Neural cell (in vitro differentiated cells): ENCODE measurements at regions not wholly inside any gene's neighbourhood (a gene's known extent, or its start where the extent isn't known, plus 50 kb on each side); places are given as distances from the start of the nearest gene placed in this dataset.

Experiments used
- H2AFZ ChIP-seq: fragments of 200-600, 300-800 bp; sonication (generic), shearing (Covaris generic); 2 replicates; pipeline ENCODE4 v1.6.0; 2014; ENCODE audit warnings: low read depth, mild to moderate bottlenecking, antibody characterized with exemption, low read length, moderate library complexity
- H3F3A ChIP-seq: fragments of 200-600 bp; shearing (Covaris generic); 2 replicates; pipeline ENCODE4 v1.6.1; 2016; ENCODE audit warnings: mild to moderate bottlenecking, moderate library complexity, mixed read lengths, antibody characterized with exemption, low read length; ENCODE audit not compliant: insufficient read depth, poor library complexity, severe bottlenecking
- H3K27ac ChIP-seq: fragments of 200-600, 300-800 bp; sonication (generic), shearing (Covaris generic); 2 replicates; pipeline ENCODE4 v1.5.1; 2014; ENCODE audit warnings: mild to moderate bottlenecking, low read length, moderate library complexity
- H3K27me3 ChIP-seq: fragments of 300-800, 200-600 bp; sonication (generic), shearing (Covaris generic); 2 replicates; pipeline ENCODE4 v1.6.0; 2014; ENCODE audit warnings: mild to moderate bottlenecking, low read depth, low read length, moderate library complexity; ENCODE audit not compliant: insufficient read depth
- H3K36me3 ChIP-seq: fragments of 300-800, 200-600 bp; sonication (generic), shearing (Covaris generic); 2 replicates; pipeline ENCODE4 v1.5.1; 2014; ENCODE audit warnings: mild to moderate bottlenecking, antibody characterized with exemption, low read length, moderate library complexity; ENCODE audit not compliant: insufficient read depth
- H3K4me2 ChIP-seq: fragments of 300-800, 200-600 bp; sonication (generic), shearing (Covaris generic); 2 replicates; pipeline ENCODE4 v1.6.0; 2014; ENCODE audit warnings: mild to moderate bottlenecking, low read length
- H3K4me3 ChIP-seq: fragments of 300-800, 200-600 bp; sonication (generic), shearing (Covaris generic); 2 replicates; pipeline ENCODE4 v1.5.1; 2014; ENCODE audit warnings: mild to moderate bottlenecking, low read length, moderate library complexity
- H3K79me2 ChIP-seq: fragments of 200-600 bp; shearing (Covaris generic); replicated peaks from 2 replicates; pipeline ENCODE4 v1.6.0; 2014; ENCODE audit warnings: mild to moderate bottlenecking, low read length, moderate library complexity; ENCODE audit not compliant: insufficient read depth
- H3K9ac ChIP-seq: fragments of 300-800, 200-600 bp; sonication (generic), shearing (Covaris generic); 2 replicates; pipeline ENCODE4 v1.6.1; 2016; ENCODE audit warnings: mild to moderate bottlenecking, low read length, mixed read lengths
- H3K9me2 ChIP-seq: fragments of 200-600 bp; shearing (Covaris generic); 2 replicates; pipeline ENCODE4 v1.6.1; 2016; ENCODE audit warnings: mild to moderate bottlenecking, low read length, mixed read lengths; ENCODE audit not compliant: insufficient read depth
- H3K9me3 ChIP-seq: fragments of 200-600, 300-800 bp; sonication (generic), shearing (Covaris generic); 2 replicates; pipeline ENCODE4 v1.6.1; 2016; ENCODE audit warnings: mild to moderate bottlenecking, mixed run types, low read length, moderate library complexity, mixed read lengths
- H4K20me1 ChIP-seq: fragments of 200-600 bp; shearing (Covaris generic); 2 replicates; pipeline ENCODE4 v1.6.1; 2016; ENCODE audit warnings: mild to moderate bottlenecking, mixed run types; ENCODE audit not compliant: insufficient read depth
- EP300 ChIP-seq: fragments of 450-650 bp; conservative IDR thresholded peaks from 2 replicates; pipeline ENCODE4 v1.6.1; 2014; ENCODE audit warnings: antibody characterized with exemption, mild to moderate bottlenecking, moderate library complexity; ENCODE audit not compliant: poor library complexity, severe bottlenecking
- EZH2 ChIP-seq: fragments of 200-600, 300-800 bp; shearing (Covaris generic), sonication (generic); IDR thresholded peaks from 2 replicates; pipeline ENCODE4 v1.6.1; 2014; ENCODE audit warnings: antibody characterized with exemption, low read length, borderline replicate concordance, mild to moderate bottlenecking; ENCODE audit not compliant: insufficient read depth, poor library complexity, severe bottlenecking
- MXI1 ChIP-seq: fragments of 450-650 bp; conservative IDR thresholded peaks from 2 replicates; pipeline ENCODE4 v1.6.1; 2014; ENCODE audit warnings: antibody characterized with exemption, mild to moderate bottlenecking; ENCODE audit not compliant: poor library complexity, severe bottlenecking
- POLR2AphosphoS5 ChIP-seq: IDR thresholded peaks from 2 replicates; pipeline ENCODE4 v1.6.1; 2012
- RAD21 ChIP-seq: fragments of 450-650 bp; conservative IDR thresholded peaks from 2 replicates; pipeline ENCODE4 v1.6.1; 2014; ENCODE audit warnings: antibody characterized with exemption, mild to moderate bottlenecking, moderate library complexity
- SMC3 ChIP-seq: fragments of 450-650 bp; conservative IDR thresholded peaks from 2 replicates; pipeline ENCODE4 v1.6.1; 2014; ENCODE audit warnings: antibody characterized with exemption, mild to moderate bottlenecking, moderate library complexity; ENCODE audit not compliant: poor library complexity
- TAF1 ChIP-seq: IDR thresholded peaks from 2 replicates; pipeline ENCODE4 v1.6.1; 2012; ENCODE audit warnings: low read depth
- TF ChIP-seq, protein P1 (sequence below): fragments of 450-650 bp; IDR thresholded peaks from 2 replicates; pipeline ENCODE4 v1.5.1; 2014; ENCODE audit warnings: antibody characterized with exemption, mild to moderate bottlenecking, moderate library complexity; ENCODE audit not compliant: poor library complexity, severe bottlenecking
- TF ChIP-seq, protein P2 (sequence below): IDR thresholded peaks from 2 replicates; pipeline ENCODE4 v1.6.1; 2012; ENCODE audit warnings: borderline replicate concordance

DNA sequence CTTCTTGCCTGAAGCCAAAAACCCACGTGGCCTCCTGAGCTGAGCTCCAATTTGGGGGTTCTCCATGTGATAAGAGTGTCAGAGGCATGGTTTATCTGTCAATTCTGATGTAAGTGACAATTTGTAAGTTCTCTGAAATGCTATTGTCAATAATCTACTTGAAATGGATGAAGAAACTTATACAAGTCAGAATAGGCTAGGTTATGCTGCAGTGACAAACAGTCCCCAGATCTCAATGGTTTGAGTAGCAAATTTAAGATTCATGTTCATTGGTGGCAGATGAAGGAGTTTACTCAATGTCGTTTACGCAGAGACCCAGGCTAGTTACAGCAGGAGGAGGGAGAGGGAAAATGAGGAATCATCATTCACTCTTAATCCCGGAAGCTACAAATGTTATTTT lies 352.4 kb downstream of the KIF16B start:
- Histone ChIP-seq H4K20me1 (no peaks in the 10 kb centered on the region), H3K4me2 (no peak overlapping the region), H3K9ac (no peak overlapping the region), H3K9me2 (no peaks in the 10 kb centered on the region), H3F3A (no peaks in the 10 kb centered on the region), H3K4me3 (no peak overlapping the region), H2AFZ (no peak overlapping the region), H3K27ac (no peak overlapping the region), H3K9me3 (no peaks in the 10 kb centered on the region), H3K36me3 (no peaks in the 10 kb centered on the region), H3K79me2 (no peaks in the 10 kb centered on the region), H3K27me3 (no peaks in the 10 kb centered on the region)
- TF ChIP-seq POLR2AphosphoS5 (no peak), EZH2 (no peak), RAD21 (no peak), SMC3 (no peak), TAF1 (no peak), EP300 (no peak), MXI1 (no peak)
- TF ChIP-seq, protein P1, sequence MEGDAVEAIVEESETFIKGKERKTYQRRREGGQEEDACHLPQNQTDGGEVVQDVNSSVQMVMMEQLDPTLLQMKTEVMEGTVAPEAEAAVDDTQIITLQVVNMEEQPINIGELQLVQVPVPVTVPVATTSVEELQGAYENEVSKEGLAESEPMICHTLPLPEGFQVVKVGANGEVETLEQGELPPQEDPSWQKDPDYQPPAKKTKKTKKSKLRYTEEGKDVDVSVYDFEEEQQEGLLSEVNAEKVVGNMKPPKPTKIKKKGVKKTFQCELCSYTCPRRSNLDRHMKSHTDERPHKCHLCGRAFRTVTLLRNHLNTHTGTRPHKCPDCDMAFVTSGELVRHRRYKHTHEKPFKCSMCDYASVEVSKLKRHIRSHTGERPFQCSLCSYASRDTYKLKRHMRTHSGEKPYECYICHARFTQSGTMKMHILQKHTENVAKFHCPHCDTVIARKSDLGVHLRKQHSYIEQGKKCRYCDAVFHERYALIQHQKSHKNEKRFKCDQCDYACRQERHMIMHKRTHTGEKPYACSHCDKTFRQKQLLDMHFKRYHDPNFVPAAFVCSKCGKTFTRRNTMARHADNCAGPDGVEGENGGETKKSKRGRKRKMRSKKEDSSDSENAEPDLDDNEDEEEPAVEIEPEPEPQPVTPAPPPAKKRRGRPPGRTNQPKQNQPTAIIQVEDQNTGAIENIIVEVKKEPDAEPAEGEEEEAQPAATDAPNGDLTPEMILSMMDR: no peak
- TF ChIP-seq, protein P2, sequence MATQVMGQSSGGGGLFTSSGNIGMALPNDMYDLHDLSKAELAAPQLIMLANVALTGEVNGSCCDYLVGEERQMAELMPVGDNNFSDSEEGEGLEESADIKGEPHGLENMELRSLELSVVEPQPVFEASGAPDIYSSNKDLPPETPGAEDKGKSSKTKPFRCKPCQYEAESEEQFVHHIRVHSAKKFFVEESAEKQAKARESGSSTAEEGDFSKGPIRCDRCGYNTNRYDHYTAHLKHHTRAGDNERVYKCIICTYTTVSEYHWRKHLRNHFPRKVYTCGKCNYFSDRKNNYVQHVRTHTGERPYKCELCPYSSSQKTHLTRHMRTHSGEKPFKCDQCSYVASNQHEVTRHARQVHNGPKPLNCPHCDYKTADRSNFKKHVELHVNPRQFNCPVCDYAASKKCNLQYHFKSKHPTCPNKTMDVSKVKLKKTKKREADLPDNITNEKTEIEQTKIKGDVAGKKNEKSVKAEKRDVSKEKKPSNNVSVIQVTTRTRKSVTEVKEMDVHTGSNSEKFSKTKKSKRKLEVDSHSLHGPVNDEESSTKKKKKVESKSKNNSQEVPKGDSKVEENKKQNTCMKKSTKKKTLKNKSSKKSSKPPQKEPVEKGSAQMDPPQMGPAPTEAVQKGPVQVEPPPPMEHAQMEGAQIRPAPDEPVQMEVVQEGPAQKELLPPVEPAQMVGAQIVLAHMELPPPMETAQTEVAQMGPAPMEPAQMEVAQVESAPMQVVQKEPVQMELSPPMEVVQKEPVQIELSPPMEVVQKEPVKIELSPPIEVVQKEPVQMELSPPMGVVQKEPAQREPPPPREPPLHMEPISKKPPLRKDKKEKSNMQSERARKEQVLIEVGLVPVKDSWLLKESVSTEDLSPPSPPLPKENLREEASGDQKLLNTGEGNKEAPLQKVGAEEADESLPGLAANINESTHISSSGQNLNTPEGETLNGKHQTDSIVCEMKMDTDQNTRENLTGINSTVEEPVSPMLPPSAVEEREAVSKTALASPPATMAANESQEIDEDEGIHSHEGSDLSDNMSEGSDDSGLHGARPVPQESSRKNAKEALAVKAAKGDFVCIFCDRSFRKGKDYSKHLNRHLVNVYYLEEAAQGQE: no peak

DNA sequence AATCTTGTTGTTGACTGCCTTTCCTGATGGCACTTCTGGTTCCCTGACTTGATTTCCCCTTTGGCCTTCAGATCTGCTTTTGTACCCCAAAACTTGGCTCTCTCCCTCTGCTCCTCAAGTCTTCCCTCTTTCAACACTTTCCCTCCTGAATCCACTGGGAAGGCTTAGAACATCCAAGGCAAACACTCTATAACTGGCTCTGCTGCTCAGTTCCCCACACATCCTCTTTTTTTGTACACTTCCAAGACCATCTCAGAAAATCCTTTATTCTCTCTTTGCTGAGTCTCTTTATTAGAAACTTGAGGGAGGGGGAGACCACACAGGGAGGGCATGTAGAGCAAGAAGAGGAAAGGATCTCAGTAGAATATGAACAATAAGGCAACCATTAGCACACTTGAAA lies 354.1 kb downstream of the KIF16B start:
- H3F3A ChIP-seq: no peaks in the 10 kb centered on the region
- no peaks in the 10 kb centered on the region for H3K36me3 ChIP-seq
- H3K79me2 ChIP-seq: no peaks in the 10 kb centered on the region
- no peak overlapping the region for H3K4me3 ChIP-seq
- H2AFZ ChIP-seq: no peak overlapping the region
- H3K27me3 ChIP-seq: no peaks in the 10 kb centered on the region
- H3K27ac ChIP-seq: no peak overlapping the region
- no peaks in the 10 kb centered on the region for H4K20me1 ChIP-seq
- H3K9ac ChIP-seq: no peak overlapping the region
- TF ChIP-seq EP300 (no peak), MXI1 (no peak), EZH2 (no peak), POLR2AphosphoS5 (no peak), SMC3 (no peak), RAD21 (no peak), TAF1 (no peak)
- TF ChIP-seq, protein P2: no peak
- TF ChIP-seq, protein P1: no peak
- no peaks in the 10 kb centered on the region for H3K9me2 ChIP-seq
- H3K9me3 ChIP-seq: no peaks in the 10 kb centered on the region
- no peak overlapping the region for H3K4me2 ChIP-seq
